ENCODE measurements at regions not wholly inside any gene's neighbourhood (a gene's known extent, or its start where the extent isn't known, plus 50 kb on each side); places are given as distances from the start of the nearest gene placed in this dataset.

DNA sequence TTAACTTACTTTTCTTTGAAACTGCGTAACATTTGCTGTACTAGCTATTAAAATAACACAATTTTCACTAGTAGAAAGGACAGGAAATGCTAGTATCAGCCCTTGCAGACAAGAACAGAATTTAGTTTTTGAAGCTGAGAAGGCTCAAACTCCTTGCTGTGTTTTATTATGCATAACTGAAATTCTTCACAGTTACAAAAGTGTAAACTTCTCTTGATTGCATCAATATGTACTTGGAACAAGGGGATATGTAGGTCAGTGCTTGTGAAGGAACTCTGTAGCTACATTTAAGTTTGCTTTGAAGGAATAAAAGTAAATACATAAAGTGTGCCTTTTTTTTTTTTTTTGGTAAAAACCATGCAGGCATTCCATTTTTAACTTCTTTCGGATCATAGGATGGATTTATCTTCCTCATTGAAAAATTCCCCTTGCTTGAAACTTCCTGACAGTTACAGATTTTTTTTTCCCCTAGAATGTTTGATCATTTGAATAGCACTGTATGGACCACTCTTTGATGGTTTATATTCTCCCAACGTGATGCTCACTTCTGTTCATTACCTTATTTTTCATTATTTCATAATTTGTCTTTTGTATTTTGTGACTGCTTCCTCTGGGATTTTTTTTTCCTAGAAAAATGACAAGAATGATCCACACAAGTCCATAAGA lies 94.9 kb upstream of the DAB2 start:
- Histone ChIP-seq H4K91ac (ENCODE audit: insufficient read length, low read depth, low read length) (no peak overlapping the region), H3K4ac (ENCODE audit: low read depth, low read length) (no peak overlapping the region), H4K8ac (replicated peaks; ENCODE audit: insufficient read length, low read depth, low read length) (no peak overlapping the region), H3K9ac (ENCODE audit: extremely low read depth, insufficient read length, low read length) (no peak overlapping the region), H2BK20ac (ENCODE audit: low read depth, low read length, poor library complexity, severe bottlenecking) (no peak overlapping the region), H3K23ac (ENCODE audit: insufficient read length, low read depth, low read length) (no peak overlapping the region), H2BK5ac (ENCODE audit: insufficient read length, low read length) (no peak overlapping the region), H2BK12ac (ENCODE audit: insufficient read length, low read depth, low read length) (no peak overlapping the region), H4K20me1 (ENCODE audit: control insufficient read depth, insufficient read depth, insufficient read length) (no peaks in the 10 kb centered on the region), H2BK15ac (ENCODE audit: low read depth, low read length) (no peak overlapping the region), H3K4me2 (ENCODE audit: insufficient read depth, insufficient read length, low read length) (no peak overlapping the region), H2BK120ac (ENCODE audit: low read depth, low read length, poor library complexity, severe bottlenecking) (no peak overlapping the region), H3K27me3 (ENCODE audit: insufficient read depth, low read length) (no peaks in the 10 kb centered on the region), H4K5ac (ENCODE audit: insufficient read length, low read depth, low read length) (no peak overlapping the region), H3T11ph (ENCODE audit: low read length) (no peak overlapping the region), H3K23me2 (ENCODE audit: insufficient read length, low read depth, low read length, poor library complexity, severe bottlenecking) (no peaks in the 10 kb centered on the region), H3K18ac (ENCODE audit: insufficient read length, low read depth, low read length) (no peak overlapping the region), H3K4me1 (ENCODE audit: insufficient read depth, low read length) (peaks cover 3% of the 10 kb centered on the region; the same call in 1 of the 2 replicates), H2AFZ (ENCODE audit: low read length) (no peak overlapping the region), H3K79me2 (ENCODE audit: insufficient read depth, low read length) (no peaks in the 10 kb centered on the region), H3K79me1 (ENCODE audit: insufficient read depth, low read depth, low read length, poor library complexity, severe bottlenecking) (no peaks in the 10 kb centered on the region), H3K27ac (ENCODE audit: insufficient read length, low read depth, low read length) (no peak overlapping the region), H2AK5ac (ENCODE audit: insufficient read length, low read length) (no peak overlapping the region), H3K9me3 (ENCODE audit: control insufficient read depth, low read depth, low read length) (no peaks in the 10 kb centered on the region), H3K14ac (ENCODE audit: insufficient read depth, low read length) (no peak overlapping the region), H3K56ac (ENCODE audit: insufficient read length, low read depth, low read length) (no peak overlapping the region)
- H3K27ac Mint-ChIP-seq, result 0 out of 7 replicates have a peak overlapping the region, but pooled peaks of 1 of the 3 experiments have one; percentile 68
- WGBS (ENCODE audit: extremely low coverage, insufficient read length, low lambda C conversion rate), result no CpG with 5 or more reads among the region's 3 CpGs
- H3K4me1 Mint-ChIP-seq, result peaks cover 23 to 26% of the 10 kb centered on the region in 2 experiments
- peaks cover 2 to 5% of the 10 kb centered on the region in 2 experiments; a peak in 2 of 5 replicates for H3K9me3 Mint-ChIP-seq
- no peaks in the 10 kb centered on the region for H3K27me3 Mint-ChIP-seq (ENCODE audit: low read depth)
- TF ChIP-seq, protein P1, sequence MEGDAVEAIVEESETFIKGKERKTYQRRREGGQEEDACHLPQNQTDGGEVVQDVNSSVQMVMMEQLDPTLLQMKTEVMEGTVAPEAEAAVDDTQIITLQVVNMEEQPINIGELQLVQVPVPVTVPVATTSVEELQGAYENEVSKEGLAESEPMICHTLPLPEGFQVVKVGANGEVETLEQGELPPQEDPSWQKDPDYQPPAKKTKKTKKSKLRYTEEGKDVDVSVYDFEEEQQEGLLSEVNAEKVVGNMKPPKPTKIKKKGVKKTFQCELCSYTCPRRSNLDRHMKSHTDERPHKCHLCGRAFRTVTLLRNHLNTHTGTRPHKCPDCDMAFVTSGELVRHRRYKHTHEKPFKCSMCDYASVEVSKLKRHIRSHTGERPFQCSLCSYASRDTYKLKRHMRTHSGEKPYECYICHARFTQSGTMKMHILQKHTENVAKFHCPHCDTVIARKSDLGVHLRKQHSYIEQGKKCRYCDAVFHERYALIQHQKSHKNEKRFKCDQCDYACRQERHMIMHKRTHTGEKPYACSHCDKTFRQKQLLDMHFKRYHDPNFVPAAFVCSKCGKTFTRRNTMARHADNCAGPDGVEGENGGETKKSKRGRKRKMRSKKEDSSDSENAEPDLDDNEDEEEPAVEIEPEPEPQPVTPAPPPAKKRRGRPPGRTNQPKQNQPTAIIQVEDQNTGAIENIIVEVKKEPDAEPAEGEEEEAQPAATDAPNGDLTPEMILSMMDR (conservative IDR thresholded peaks at IDR 0.05), result no peak
- DNase-seq, result no peak
- H3K4me3 Mint-ChIP-seq, result no peak overlapping the region
- H3K36me3 Mint-ChIP-seq (ENCODE audit: insufficient read depth in 1 of 3, low read depth in 3 of 3), result no peaks in the 10 kb centered on the region

Data from H9 (cell line).